Mesenchymal stem cell (in vitro differentiated cells and primary cell): ENCODE measurements at regions not wholly inside any gene's neighbourhood (a gene's known extent, or its start where the extent isn't known, plus 50 kb on each side); places are given as distances from the start of the nearest gene placed in this dataset.

Experiments used
- DNase-seq: peaks from one replicate; pipeline ENCODE4 v3.0.0-alpha.2; 2013
- H2AFZ ChIP-seq: one replicate; pipeline ENCODE4 v1.6.1; 2013; ENCODE audit warnings: low read depth, mild to moderate bottlenecking, control low read depth, inconsistent platforms, low read length, moderate library complexity
- H2AK5ac ChIP-seq: 2 replicates; pipeline ENCODE4 v1.6.1; 2013; ENCODE audit warnings: low read length, moderate library complexity, mild to moderate bottlenecking, inconsistent platforms; ENCODE audit not compliant: severe bottlenecking
- H2BK120ac ChIP-seq: one replicate; pipeline ENCODE4 v1.6.1; 2013; ENCODE audit warnings: low read depth, mild to moderate bottlenecking, inconsistent platforms, low read length, moderate library complexity
- H2BK12ac ChIP-seq, 2 experiments: one replicate each; pipeline ENCODE4 v1.6.1; 2013; ENCODE audit warnings: inconsistent platforms in 2 of 2, low read length in 2 of 2, mild to moderate bottlenecking in 2 of 2, moderate library complexity in 2 of 2, control low read depth in 1 of 2
- H2BK15ac ChIP-seq: one replicate; pipeline ENCODE4 v1.6.1; 2013; ENCODE audit warnings: mild to moderate bottlenecking, low read depth, inconsistent platforms; ENCODE audit not compliant: poor library complexity, severe bottlenecking
- H2BK5ac ChIP-seq: 2 replicates; pipeline ENCODE4 v1.6.1; 2013; ENCODE audit warnings: low read depth, mild to moderate bottlenecking, low read length, control low read depth, inconsistent platforms; ENCODE audit not compliant: poor library complexity, severe bottlenecking
- H3K14ac ChIP-seq, 2 experiments: one replicate each; pipeline ENCODE4 v1.6.1; 2013; ENCODE audit warnings: inconsistent platforms in 2 of 2, low read length in 2 of 2, control low read depth in 1 of 2, mild to moderate bottlenecking in 1 of 2, moderate library complexity in 1 of 2
- H3K18ac ChIP-seq, 2 experiments: one replicate each; pipeline ENCODE4 v1.6.1; 2013; ENCODE audit warnings: inconsistent platforms in 2 of 2, low read length in 2 of 2, control low read depth in 1 of 2, low read depth in 1 of 2, mild to moderate bottlenecking in 1 of 2
- H3K23ac ChIP-seq, 2 experiments: one replicate each; pipeline ENCODE4 v1.6.1; 2013; ENCODE audit warnings: inconsistent platforms in 2 of 2, low read length in 2 of 2, mild to moderate bottlenecking in 2 of 2, moderate library complexity in 2 of 2, control low read depth in 1 of 2
- H3K27ac ChIP-seq: 2 replicates; pipeline ENCODE4 v1.5.1; 2013; ENCODE audit warnings: mild to moderate bottlenecking, moderate library complexity, low read length, control low read depth, inconsistent platforms; ENCODE audit not compliant: poor library complexity, severe bottlenecking
- H3K27me3 ChIP-seq, 2 experiments: 2 replicates each; pipeline versions ENCODE4 v1.6.1 to v1.7.0; 2013; ENCODE audit warnings: low read length in 2 of 2, mild to moderate bottlenecking in 2 of 2, moderate library complexity in 2 of 2, control low read depth in 1 of 2, inconsistent platforms in 1 of 2; ENCODE audit not compliant: control insufficient read depth in 1 of 2, insufficient read depth in 1 of 2
- H3K36me3 ChIP-seq, 2 experiments: 2 replicates each; pipeline versions ENCODE4 v1.6.1 to v1.7.0; 2013; ENCODE audit warnings: low read length in 2 of 2, control low read depth in 1 of 2, inconsistent platforms in 1 of 2, low read depth in 1 of 2, mild to moderate bottlenecking in 1 of 2; ENCODE audit not compliant: insufficient read depth in 2 of 2, control insufficient read depth in 1 of 2
- H3K4ac ChIP-seq, 2 experiments: one replicate each; pipeline ENCODE4 v1.6.1; 2013; ENCODE audit warnings: inconsistent platforms in 2 of 2, low read length in 2 of 2, mild to moderate bottlenecking in 2 of 2, moderate library complexity in 2 of 2, control low read depth in 1 of 2, low read depth in 1 of 2
- H3K4me1 ChIP-seq: 2 replicates; pipeline ENCODE4 v1.6.1; 2013; ENCODE audit warnings: low read depth, low read length, control low read depth; ENCODE audit not compliant: control insufficient read depth, insufficient read depth
- H3K4me2 ChIP-seq: 2 replicates; pipeline ENCODE4 v1.6.1; 2013; ENCODE audit warnings: low read length, mild to moderate bottlenecking, inconsistent platforms; ENCODE audit not compliant: poor library complexity, severe bottlenecking
- H3K4me3 ChIP-seq, 2 experiments: 2 replicates each; pipeline versions ENCODE4 v1.5.1 to v1.7.0; 2013; ENCODE audit warnings: low read length in 2 of 2, mild to moderate bottlenecking in 2 of 2, control low read depth in 1 of 2, low read depth in 1 of 2; ENCODE audit not compliant: insufficient read depth in 1 of 2
- H3K79me1 ChIP-seq: replicated peaks from 2 replicates; pipeline ENCODE4 v1.6.1; 2013; ENCODE audit warnings: mild to moderate bottlenecking, control low read depth, low read length, inconsistent platforms; ENCODE audit not compliant: poor library complexity, severe bottlenecking
- H3K9ac ChIP-seq: 2 replicates; pipeline ENCODE4 v1.7.0; 2013; ENCODE audit warnings: mild to moderate bottlenecking, low read length, moderate library complexity
- H3K9me3 ChIP-seq: 2 replicates; pipeline ENCODE4 v1.7.0; 2013; ENCODE audit warnings: mild to moderate bottlenecking, low read length; ENCODE audit not compliant: control insufficient read depth
- H4K8ac ChIP-seq: one replicate; pipeline ENCODE4 v1.6.1; 2013; ENCODE audit warnings: inconsistent platforms, mild to moderate bottlenecking, low read length, moderate library complexity
- H4K91ac ChIP-seq: one replicate; pipeline ENCODE4 v1.6.1; 2013; ENCODE audit warnings: mild to moderate bottlenecking, low read length, inconsistent platforms
- WGBS: methylation state at CpG from one replicate; pipeline ENCODE4 v1.1.7; 2013; ENCODE audit warnings: mixed read lengths; 5-methylcytosine and 5-hydroxymethylcytosine counted together

DNA sequence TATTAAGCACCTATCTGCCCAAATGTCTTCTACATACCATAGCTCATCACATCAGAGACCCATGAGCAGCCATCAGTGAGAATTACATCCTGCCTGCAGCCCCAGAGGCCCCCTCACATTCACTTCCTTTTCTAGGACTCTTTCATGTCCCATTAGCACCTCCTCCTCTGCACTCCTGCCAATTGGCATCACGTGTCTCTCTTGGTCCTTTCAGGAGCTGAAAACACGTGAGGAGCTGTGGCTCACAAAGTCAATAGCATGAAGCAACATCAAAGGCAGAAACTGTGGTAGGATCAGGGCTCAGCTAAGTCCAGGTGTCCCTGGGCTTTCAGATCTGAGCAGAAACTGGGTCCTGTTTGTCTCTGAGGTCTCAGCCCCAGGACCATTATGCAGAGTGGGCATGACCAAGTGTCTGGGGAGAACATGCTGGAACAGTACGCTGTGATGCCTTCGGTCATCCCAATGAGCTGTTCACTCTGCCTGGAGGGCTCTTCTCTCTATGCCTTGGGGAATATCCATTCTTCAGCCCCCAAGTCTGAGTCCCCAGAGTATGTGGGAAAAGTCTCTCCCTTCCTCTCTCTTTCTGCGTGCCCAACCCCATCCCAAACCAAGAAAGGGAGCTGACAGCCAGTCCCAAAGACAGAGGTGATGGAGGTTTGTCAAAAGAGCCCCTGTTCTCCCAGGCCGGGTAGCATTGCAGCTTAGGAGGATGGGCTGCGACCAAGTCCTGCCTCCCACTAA, 457.0 kb upstream of the CDH5 start:
- Histone ChIP-seq H3K4me3 (no peak overlapping the region), H3K79me1 (no peaks in the 10 kb centered on the region), H2BK15ac (no peak overlapping the region), H3K36me3 (no peaks in the 10 kb centered on the region), H2AK5ac (no peak overlapping the region), H4K8ac (no peak overlapping the region), H3K23ac (no peak overlapping the region), H3K14ac (no peak overlapping the region), H2AFZ (no peak overlapping the region), H2BK5ac (no peak overlapping the region), H3K9ac (no peak overlapping the region), H3K4me2 (no peak overlapping the region), H3K4me1 (no peaks in the 10 kb centered on the region), H3K4ac (no peak overlapping the region), H3K9me3 (no peaks in the 10 kb centered on the region), H2BK120ac (no peak overlapping the region), H3K27me3 (peaks cover 0 to 3% of the 10 kb centered on the region in 2 experiments), H4K91ac (no peak overlapping the region), H2BK12ac (no peak overlapping the region), H3K27ac (no peak overlapping the region), H3K18ac (no peak overlapping the region)
- 84% methylated on average over 7 of the region's 7 CpGs for WGBS
- DNase-seq, result no peak

- Histone ChIP-seq H3K79me1 (no peaks in the 10 kb centered on the region), H3K27me3 (peaks cover 0 to 3% of the 10 kb centered on the region in 2 experiments), H3K23ac (no peak overlapping the region), H3K9me3 (no peaks in the 10 kb centered on the region), H3K14ac (no peak overlapping the region), H3K9ac (no peak overlapping the region), H3K36me3 (no peaks in the 10 kb centered on the region), H3K4me2 (no peak overlapping the region), H3K18ac (no peak overlapping the region), H4K91ac (no peak overlapping the region), H2BK12ac (no peak overlapping the region), H3K4me1 (no peaks in the 10 kb centered on the region), H3K27ac (no peak overlapping the region), H2AFZ (no peak overlapping the region), H2BK120ac (no peak overlapping the region), H4K8ac (no peak overlapping the region), H2BK5ac (no peak overlapping the region), H2BK15ac (no peak overlapping the region), H3K4me3 (no peak overlapping the region), H2AK5ac (no peak overlapping the region), H3K4ac (no peak overlapping the region)
- WGBS, result 76% methylated on average over 3 of the region's 3 CpGs
- DNase-seq, result no peak
These were observed 457.9 kb upstream of the CDH5 start for GRCh38 chr16:65908568-65908967.

DNA sequence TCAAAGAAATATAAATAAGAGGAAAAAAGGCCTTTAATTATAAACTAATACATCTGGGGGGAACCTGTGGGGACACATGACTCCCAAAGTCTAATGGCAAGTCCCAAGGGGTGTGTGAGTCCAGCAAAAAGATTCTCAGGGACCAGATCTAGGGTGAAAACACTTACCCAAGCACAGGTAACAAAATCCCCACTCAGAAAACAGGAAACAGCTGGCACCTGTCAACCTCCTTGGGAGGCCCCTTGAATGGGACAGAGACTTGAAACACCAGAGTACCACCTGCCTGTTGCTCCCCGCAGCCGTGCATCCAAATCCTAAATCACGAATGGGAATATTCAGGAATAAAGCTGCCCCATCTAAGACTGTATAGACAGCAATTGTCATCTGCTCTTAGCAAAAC, 461.2 kb upstream of the CDH5 start:
- no peak overlapping the region for H3K14ac ChIP-seq
- no peak overlapping the region for H2BK15ac ChIP-seq
- H3K9ac ChIP-seq, result no peak overlapping the region
- H2BK12ac ChIP-seq, result no peak overlapping the region
- H4K91ac ChIP-seq, result no peak overlapping the region
- H3K9me3 ChIP-seq, result no peaks in the 10 kb centered on the region
- peaks cover 0 to 3% of the 10 kb centered on the region in 2 experiments for H3K27me3 ChIP-seq
- H2AK5ac ChIP-seq, result no peak overlapping the region
- H4K8ac ChIP-seq, result no peak overlapping the region
- no peak overlapping the region for H3K23ac ChIP-seq
- no peak overlapping the region for H2AFZ ChIP-seq
- DNase-seq, result no peak
- no peaks in the 10 kb centered on the region for H3K36me3 ChIP-seq
- H3K4me2 ChIP-seq, result no peak overlapping the region
- no peak overlapping the region for H3K4me3 ChIP-seq
- H3K4me1 ChIP-seq, result no peaks in the 10 kb centered on the region
- H3K18ac ChIP-seq, result no peak overlapping the region
- H3K4ac ChIP-seq, result no peak overlapping the region
- WGBS, result 84% methylated on average over 3 of the region's 3 CpGs
- H3K79me1 ChIP-seq, result no peaks in the 10 kb centered on the region
- H3K27ac ChIP-seq, result no peak overlapping the region
- H2BK5ac ChIP-seq, result no peak overlapping the region
- no peak overlapping the region for H2BK120ac ChIP-seq

GRCh38 chr16:65896448-65897153, 469.9 kb upstream of the CDH5 start:
- Histone ChIP-seq H3K27me3 (peaks cover 0 to 18% of the 10 kb centered on the region in 2 experiments), H3K27ac (no peak overlapping the region), H3K36me3 (no peaks in the 10 kb centered on the region), H3K4me1 (no peaks in the 10 kb centered on the region), H2AK5ac (no peak overlapping the region), H3K4me2 (no peak overlapping the region), H3K23ac (no peak overlapping the region), H3K14ac (no peak overlapping the region), H3K4ac (no peak overlapping the region), H2BK120ac (no peak overlapping the region), H4K8ac (no peak overlapping the region), H3K9ac (no peak overlapping the region), H3K4me3 (no peak overlapping the region), H3K9me3 (no peaks in the 10 kb centered on the region), H4K91ac (no peak overlapping the region), H3K18ac (no peak overlapping the region), H2BK15ac (no peak overlapping the region), H2AFZ (no peak overlapping the region), H2BK5ac (no peak overlapping the region), H3K79me1 (no peaks in the 10 kb centered on the region), H2BK12ac (no peak overlapping the region)
- DNase-seq, result no peak
- 78% methylated on average over 5 of the region's 6 CpGs for WGBS
